Type B pancreatic cell (in vitro differentiated cells): ENCODE measurements at regions not wholly inside any gene's neighbourhood (a gene's known extent, or its start where the extent isn't known, plus 50 kb on each side); places are given as distances from the start of the nearest gene placed in this dataset.

Source experiments
- DNase-seq: peaks from one replicate; pipeline ENCODE4 v3.0.0; 2021; ENCODE audit warnings: mixed read lengths; ENCODE audit not compliant: unreplicated experiment; ENCODE audit errors: extremely low spot score
- H3K27ac Mint-ChIP-seq: 2 replicates; pipeline ENCODE4 v1.8.0; 2021; ENCODE audit warnings: mild to moderate bottlenecking, mixed read lengths
- H3K27me3 Mint-ChIP-seq: 2 replicates; pipeline ENCODE4 v1.8.0; 2021; ENCODE audit warnings: mixed read lengths
- H3K36me3 Mint-ChIP-seq: 2 replicates; pipeline ENCODE4 v1.8.0; 2021; ENCODE audit warnings: mixed read lengths
- H3K4me1 Mint-ChIP-seq: one replicate; pipeline ENCODE4 v1.8.0; 2021; ENCODE audit warnings: mixed read lengths; ENCODE audit not compliant: unreplicated experiment
- H3K4me3 Mint-ChIP-seq: 2 replicates; pipeline ENCODE4 v1.8.0; 2021; ENCODE audit warnings: mild to moderate bottlenecking, mixed read lengths
- H3K9me3 Mint-ChIP-seq: 2 replicates; pipeline ENCODE4 v1.8.0; 2021; ENCODE audit warnings: mixed read lengths
- CTCF ChIP-seq: fragments of 200-600 bp; sonication (generic); conservative IDR thresholded peaks from 2 replicates; pipeline ENCODE4 v1.5.0; 2021; ENCODE audit warnings: antibody characterized with exemption, mild to moderate bottlenecking

GRCh38 chr5:36751886-36752285 is 124.7 kb upstream of the NIPBL start:
- Mint-ChIP-seq H3K4me1 (peaks cover 6% of the 10 kb centered on the region), H3K9me3 (peaks cover 2% of the 10 kb centered on the region), H3K27me3 (peaks cover 16% of the 10 kb centered on the region), H3K36me3 (no peaks in the 10 kb centered on the region), H3K4me3 (no peak overlapping the region), H3K27ac (no peak overlapping the region)
- DNase-seq: no peak
- peak; percentile 44 for TF ChIP-seq CTCF

GRCh38 chr5:36755342-36755741 is 121.2 kb upstream of the NIPBL start:
- H3K27ac Mint-ChIP-seq: no peak overlapping the region
- no peak for TF ChIP-seq CTCF
- H3K4me1 Mint-ChIP-seq: peaks cover 6% of the 10 kb centered on the region
- DNase-seq: no peak
- H3K36me3 Mint-ChIP-seq: no peaks in the 10 kb centered on the region
- H3K4me3 Mint-ChIP-seq: no peak overlapping the region
- no peaks in the 10 kb centered on the region for H3K9me3 Mint-ChIP-seq
- peaks cover 3% of the 10 kb centered on the region for H3K27me3 Mint-ChIP-seq

GRCh38 chr5:36755920-36756488 is 120.6 kb upstream of the NIPBL start:
- Mint-ChIP-seq H3K4me1 (peaks cover 6% of the 10 kb centered on the region), H3K4me3 (no peak overlapping the region), H3K36me3 (no peaks in the 10 kb centered on the region), H3K27ac (no peak overlapping the region), H3K27me3 (peaks cover 3% of the 10 kb centered on the region), H3K9me3 (no peaks in the 10 kb centered on the region)
- no peak for TF ChIP-seq CTCF
- DNase-seq: no peak

- Mint-ChIP-seq H3K4me1 (peaks cover 6% of the 10 kb centered on the region), H3K27ac (no peak overlapping the region), H3K4me3 (no peak overlapping the region), H3K36me3 (no peaks in the 10 kb centered on the region), H3K9me3 (no peaks in the 10 kb centered on the region), H3K27me3 (peaks cover 3% of the 10 kb centered on the region)
- no peak for TF ChIP-seq CTCF
- DNase-seq: no peak
Observed at GRCh38 chr5:36756848-36757247, 119.7 kb upstream of the NIPBL start.

- Mint-ChIP-seq H3K9me3 (no peaks in the 10 kb centered on the region), H3K27me3 (peaks cover 3% of the 10 kb centered on the region), H3K36me3 (no peaks in the 10 kb centered on the region), H3K27ac (no peak overlapping the region), H3K4me3 (no peak overlapping the region), H3K4me1 (peaks cover 6% of the 10 kb centered on the region)
- DNase-seq: no peak
- no peak for TF ChIP-seq CTCF
Observed at GRCh38 chr5:36759117-36759516, 117.5 kb upstream of the NIPBL start.

GRCh38 chr5:36763454-36763853 is 113.1 kb upstream of the NIPBL start:
- no peak overlapping the region for H3K4me3 Mint-ChIP-seq
- TF ChIP-seq CTCF: no peak
- H3K9me3 Mint-ChIP-seq: peaks cover 6% of the 10 kb centered on the region
- no peaks in the 10 kb centered on the region for H3K27me3 Mint-ChIP-seq
- no peaks in the 10 kb centered on the region for H3K4me1 Mint-ChIP-seq
- H3K27ac Mint-ChIP-seq: no peak overlapping the region
- H3K36me3 Mint-ChIP-seq: no peaks in the 10 kb centered on the region
- DNase-seq: no peak
